IMR-90 (cell line): ENCODE measurements at regions not wholly inside any gene's neighbourhood (a gene's known extent, or its start where the extent isn't known, plus 50 kb on each side); places are given as distances from the start of the nearest gene placed in this dataset.

Experiments used
- CEBPB ChIP-seq: IDR thresholded peaks from 2 replicates; pipeline ENCODE4 v1.6.1; 2012; ENCODE audit warnings: low read depth, low read length, improper control_type of control experiment
- CHD1 ChIP-seq: IDR thresholded peaks from 2 replicates; pipeline ENCODE4 v1.6.1; 2012; ENCODE audit warnings: low read depth, low read length, improper control_type of control experiment
- CTCF ChIP-seq: conservative IDR thresholded peaks from 2 replicates; pipeline ENCODE4 v1.5.1; 2012; ENCODE audit warnings: mild to moderate bottlenecking, low read depth, low read length, improper control_type of control experiment
- MAFK ChIP-seq: IDR thresholded peaks from 2 replicates; pipeline ENCODE4 v1.6.1; 2012; ENCODE audit warnings: low read depth, low read length, improper control_type of control experiment
- MAZ ChIP-seq: IDR thresholded peaks from 2 replicates; pipeline ENCODE4 v1.6.1; 2012; ENCODE audit warnings: low read depth, mild to moderate bottlenecking, low read length, improper control_type of control experiment, moderate library complexity, borderline replicate concordance
- MXI1 ChIP-seq: IDR thresholded peaks from 2 replicates; pipeline ENCODE4 v1.6.1; 2012; ENCODE audit warnings: low read depth, mild to moderate bottlenecking, low read length, moderate library complexity, borderline replicate concordance
- POLR2A ChIP-seq: IDR thresholded peaks from 2 replicates; pipeline ENCODE4 v1.6.1; 2012; ENCODE audit warnings: mild to moderate bottlenecking, low read depth, low read length
- RAD21 ChIP-seq: IDR thresholded peaks from 2 replicates; pipeline ENCODE4 v1.6.1; 2012; ENCODE audit warnings: low read length, improper control_type of control experiment
- RFX5 ChIP-seq: IDR thresholded peaks from 2 replicates; pipeline ENCODE4 v1.8.0; 2012; ENCODE audit warnings: low read depth, mild to moderate bottlenecking, low read length, moderate library complexity
- SMC3 ChIP-seq: fragments of 150-350 bp; IDR thresholded peaks from 2 replicates; pipeline ENCODE4 v1.6.1; 2016; ENCODE audit warnings: low read depth, mild to moderate bottlenecking, antibody characterized with exemption, low read length, moderate library complexity
- TF ChIP-seq, protein P1 (sequence below): fragments of 150-350 bp; IDR thresholded peaks from 2 replicates; pipeline ENCODE4 v1.6.1; 2017; ENCODE audit warnings: mild to moderate bottlenecking, antibody characterized with exemption, low read length, low read depth

- TF ChIP-seq CTCF = no peak
- no peak for TF ChIP-seq RFX5
- TF ChIP-seq MAZ = no peak
- TF ChIP-seq POLR2A = no peak
- no peak for TF ChIP-seq CHD1
- TF ChIP-seq MXI1 = no peak
- TF ChIP-seq RAD21 = no peak
- TF ChIP-seq, protein P1, sequence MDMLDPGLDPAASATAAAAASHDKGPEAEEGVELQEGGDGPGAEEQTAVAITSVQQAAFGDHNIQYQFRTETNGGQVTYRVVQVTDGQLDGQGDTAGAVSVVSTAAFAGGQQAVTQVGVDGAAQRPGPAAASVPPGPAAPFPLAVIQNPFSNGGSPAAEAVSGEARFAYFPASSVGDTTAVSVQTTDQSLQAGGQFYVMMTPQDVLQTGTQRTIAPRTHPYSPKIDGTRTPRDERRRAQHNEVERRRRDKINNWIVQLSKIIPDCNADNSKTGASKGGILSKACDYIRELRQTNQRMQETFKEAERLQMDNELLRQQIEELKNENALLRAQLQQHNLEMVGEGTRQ = no peak
- TF ChIP-seq MAFK = no peak
- TF ChIP-seq CEBPB = no peak
- no peak for TF ChIP-seq SMC3
Observed at GRCh38 chr2:7373156-7373555, 455.9 kb downstream of the RNF144A start.
